Prostate gland (tissue), 2 donors: ENCODE measurements at regions not wholly inside any gene's neighbourhood (a gene's known extent, or its start where the extent isn't known, plus 50 kb on each side); places are given as distances from the start of the nearest gene placed in this dataset.

Experiments
- CTCF ChIP-seq, 4 experiments: fragments of 200-600 bp in 2 of 4; fragments of 450-650 bp in 2 of 4; sonication (generic) in 2 of 4; IDR thresholded peaks; 1 replicate in 3 of 4; 2 replicates in 1 of 4; pipeline ENCODE4 v1.5.1; 2016 to 2019; ENCODE audit warnings: antibody characterized with exemption in 4 of 4, mild to moderate bottlenecking in 2 of 4, moderate library complexity in 2 of 4
- POLR2A ChIP-seq: fragments of 450-650 bp; IDR thresholded peaks from one replicate; pipeline ENCODE4 v1.6.1; 2016; ENCODE audit warnings: antibody characterized with exemption, mild to moderate bottlenecking
- POLR2AphosphoS5 ChIP-seq: sonication (generic); formaldehyde crosslinking; IDR thresholded peaks from one replicate; pipeline ENCODE4 v1.6.1; 2017; ENCODE audit warnings: antibody characterized with exemption

- TF ChIP-seq POLR2A (no peak), CTCF (IDR thresholded peaks at IDR 0.05) (no peak), POLR2AphosphoS5 (no peak)
These were observed 316.1 kb upstream of the IRX3 start for GRCh38 chr16:54602666-54603065.
